Hematopoietic multipotent progenitor cell (in vitro differentiated cells): ENCODE measurements at regions not wholly inside any gene's neighbourhood (a gene's known extent, or its start where the extent isn't known, plus 50 kb on each side); places are given as distances from the start of the nearest gene placed in this dataset.
A peak's percentile ranks its signal among the peaks of the same experiment; 100 is the strongest.

ENCODE experiments used
- DNase-seq, 3 donors: peaks; one replicate each; pipeline ENCODE4 v3.0.0-alpha.2; 2011 to 2015; ENCODE audit warnings: low read depth in 2 of 3, low spot score in 2 of 3

- DNase-seq = no peak
Observed at GRCh38 chr3:29091599-29092189, 189.2 kb upstream of the RBMS3 start.

- no peak for DNase-seq
Observed at GRCh38 chr3:29092348-29092747, 188.5 kb upstream of the RBMS3 start.

GRCh38 chr3:29099296-29099695 lies 181.6 kb upstream of the RBMS3 start:
- DNase-seq = no peak

- DNase-seq = no peak
Observed at GRCh38 chr3:29099775-29100174, 181.1 kb upstream of the RBMS3 start.

- no peak for DNase-seq
Observed at GRCh38 chr3:29100292-29100691, 180.6 kb upstream of the RBMS3 start.

GRCh38 chr3:29128001-29128400 lies 152.9 kb upstream of the RBMS3 start:
- no peak for DNase-seq

- DNase-seq = no peak
Observed at GRCh38 chr3:29137601-29138000, 143.3 kb upstream of the RBMS3 start.

GRCh38 chr3:29138171-29138570 lies 142.7 kb upstream of the RBMS3 start:
- no peak for DNase-seq

GRCh38 chr3:29140666-29141065 lies 140.2 kb upstream of the RBMS3 start:
- no peak for DNase-seq

GRCh38 chr3:29141197-29141917 lies 139.5 kb upstream of the RBMS3 start:
- no peak for DNase-seq

GRCh38 chr3:29141918-29142275 lies 139.0 kb upstream of the RBMS3 start:
- DNase-seq = no peak

GRCh38 chr3:29143151-29143550 lies 137.7 kb upstream of the RBMS3 start:
- no peak for DNase-seq

GRCh38 chr3:29144361-29144760 lies 136.5 kb upstream of the RBMS3 start:
- DNase-seq = peak in 1 of 3 donors; percentile 37

- DNase-seq = no peak
Observed at GRCh38 chr3:29144807-29145206, 136.1 kb upstream of the RBMS3 start.

GRCh38 chr3:29145360-29145759 lies 135.5 kb upstream of the RBMS3 start:
- no peak for DNase-seq

- DNase-seq = no peak
Observed at GRCh38 chr3:29152379-29152778, 128.5 kb upstream of the RBMS3 start.

GRCh38 chr3:29153811-29154210 lies 127.1 kb upstream of the RBMS3 start:
- DNase-seq = peak in 2 of 3 donors; percentile 45 to 74

GRCh38 chr3:29156086-29156715 lies 124.7 kb upstream of the RBMS3 start:
- DNase-seq = no peak

- DNase-seq = no peak
Observed at GRCh38 chr3:29164825-29165224, 116.0 kb upstream of the RBMS3 start.

GRCh38 chr3:29167180-29167579 lies 113.7 kb upstream of the RBMS3 start:
- no peak for DNase-seq

GRCh38 chr3:29168081-29168480 lies 112.8 kb upstream of the RBMS3 start:
- DNase-seq = no peak

- DNase-seq = no peak
Observed at GRCh38 chr3:29168696-29169095, 112.2 kb upstream of the RBMS3 start.
